ENCODE measurements at regions not wholly inside any gene's neighbourhood (a gene's known extent, or its start where the extent isn't known, plus 50 kb on each side); places are given as distances from the start of the nearest gene placed in this dataset.

DNA sequence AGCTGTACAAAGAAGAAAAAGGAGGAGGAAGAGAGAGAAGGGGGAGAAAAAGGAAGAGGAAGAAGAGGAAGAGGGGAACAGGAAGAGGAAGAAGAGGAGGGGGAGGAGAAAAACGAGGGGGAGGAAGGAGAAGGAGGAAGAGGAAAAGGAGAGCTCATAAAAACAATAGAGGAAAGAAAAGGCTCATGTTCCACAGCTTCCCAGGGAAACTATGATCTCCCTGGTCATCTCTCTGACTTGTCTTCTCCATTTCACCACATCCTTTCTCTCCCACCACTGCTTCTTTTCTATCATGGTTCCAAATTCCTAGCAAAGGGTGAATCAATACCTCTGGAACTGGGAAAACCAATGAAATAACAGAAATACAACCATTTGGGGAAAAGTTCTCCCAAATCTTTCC is 254.1 kb upstream of the ERCC4 start:
- Histone ChIP-seq H3K79me1 (ENCODE audit: insufficient read depth, low read depth, low read length, poor library complexity, severe bottlenecking) (no peaks in the 10 kb centered on the region), H3K23ac (ENCODE audit: insufficient read length, low read depth, low read length) (no peak overlapping the region), H3K27ac (ENCODE audit: insufficient read length, low read depth, low read length) (no peak overlapping the region), H3K9me3 (ENCODE audit: control insufficient read depth, low read depth, low read length) (no peaks in the 10 kb centered on the region), H2AFZ (ENCODE audit: low read length) (no peak overlapping the region), H3K9ac (ENCODE audit: extremely low read depth, insufficient read length, low read length) (no peak overlapping the region), H2BK20ac (ENCODE audit: low read depth, low read length, poor library complexity, severe bottlenecking) (no peak overlapping the region), H3K18ac (ENCODE audit: insufficient read length, low read depth, low read length) (no peak overlapping the region), H3T11ph (ENCODE audit: low read length) (no peak overlapping the region), H3K23me2 (ENCODE audit: insufficient read length, low read depth, low read length, poor library complexity, severe bottlenecking) (no peaks in the 10 kb centered on the region), H3K14ac (ENCODE audit: insufficient read depth, low read length) (no peak overlapping the region), H3K56ac (ENCODE audit: insufficient read length, low read depth, low read length) (no peak overlapping the region), H2BK120ac (ENCODE audit: low read depth, low read length, poor library complexity, severe bottlenecking) (no peak overlapping the region), H4K91ac (ENCODE audit: insufficient read length, low read depth, low read length) (no peak overlapping the region), H2AK5ac (ENCODE audit: insufficient read length, low read length) (no peak overlapping the region), H2BK15ac (ENCODE audit: low read depth, low read length) (no peak overlapping the region), H4K8ac (replicated peaks; ENCODE audit: insufficient read length, low read depth, low read length) (no peak overlapping the region), H3K4me1 (ENCODE audit: insufficient read depth, low read length) (no peaks in the 10 kb centered on the region), H2BK5ac (ENCODE audit: insufficient read length, low read length) (no peak overlapping the region), H3K27me3 (ENCODE audit: insufficient read depth, low read length) (no peaks in the 10 kb centered on the region), H4K5ac (ENCODE audit: insufficient read length, low read depth, low read length) (no peak overlapping the region), H3K79me2 (ENCODE audit: insufficient read depth, low read length) (no peaks in the 10 kb centered on the region), H2BK12ac (ENCODE audit: insufficient read length, low read depth, low read length) (no peak overlapping the region), H3K4me2 (ENCODE audit: insufficient read depth, insufficient read length, low read length) (no peak overlapping the region), H4K20me1 (ENCODE audit: control insufficient read depth, insufficient read depth, insufficient read length) (no peaks in the 10 kb centered on the region), H3K4ac (ENCODE audit: low read depth, low read length) (no peak overlapping the region)
- H3K4me3 Mint-ChIP-seq = no peak overlapping the region
- DNase-seq = no peak
- peaks cover 2 to 4% of the 10 kb centered on the region in 2 experiments; a peak in 2 of 5 replicates for H3K9me3 Mint-ChIP-seq
- H3K4me1 Mint-ChIP-seq = no peaks in the 10 kb centered on the region
- H3K27me3 Mint-ChIP-seq (ENCODE audit: low read depth) = no peaks in the 10 kb centered on the region; the same call in 1 of the 2 replicates
- no CpG with 5 or more reads among the region's 1 CpG for WGBS (ENCODE audit: extremely low coverage, insufficient read length, low lambda C conversion rate)
- TF ChIP-seq, protein P1, sequence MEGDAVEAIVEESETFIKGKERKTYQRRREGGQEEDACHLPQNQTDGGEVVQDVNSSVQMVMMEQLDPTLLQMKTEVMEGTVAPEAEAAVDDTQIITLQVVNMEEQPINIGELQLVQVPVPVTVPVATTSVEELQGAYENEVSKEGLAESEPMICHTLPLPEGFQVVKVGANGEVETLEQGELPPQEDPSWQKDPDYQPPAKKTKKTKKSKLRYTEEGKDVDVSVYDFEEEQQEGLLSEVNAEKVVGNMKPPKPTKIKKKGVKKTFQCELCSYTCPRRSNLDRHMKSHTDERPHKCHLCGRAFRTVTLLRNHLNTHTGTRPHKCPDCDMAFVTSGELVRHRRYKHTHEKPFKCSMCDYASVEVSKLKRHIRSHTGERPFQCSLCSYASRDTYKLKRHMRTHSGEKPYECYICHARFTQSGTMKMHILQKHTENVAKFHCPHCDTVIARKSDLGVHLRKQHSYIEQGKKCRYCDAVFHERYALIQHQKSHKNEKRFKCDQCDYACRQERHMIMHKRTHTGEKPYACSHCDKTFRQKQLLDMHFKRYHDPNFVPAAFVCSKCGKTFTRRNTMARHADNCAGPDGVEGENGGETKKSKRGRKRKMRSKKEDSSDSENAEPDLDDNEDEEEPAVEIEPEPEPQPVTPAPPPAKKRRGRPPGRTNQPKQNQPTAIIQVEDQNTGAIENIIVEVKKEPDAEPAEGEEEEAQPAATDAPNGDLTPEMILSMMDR (conservative IDR thresholded peaks at IDR 0.05) = no peak
- H3K36me3 Mint-ChIP-seq (ENCODE audit: insufficient read depth in 1 of 3, low read depth in 3 of 3) = peaks cover 0 to 4% (median 0%) of the 10 kb centered on the region in 3 experiments; a peak in 3 of 7 replicates
- H3K27ac Mint-ChIP-seq = no peak overlapping the region
